ENCODE measurements at regions not wholly inside any gene's neighbourhood (a gene's known extent, or its start where the extent isn't known, plus 50 kb on each side); places are given as distances from the start of the nearest gene placed in this dataset.

GRCh38 chr10:33627611-33628010 lies 293.1 kb upstream of the NRP1 start:
- TF ChIP-seq CTCF (IDR thresholded peaks at IDR 0.05; ENCODE audit: extremely low read depth, low read depth, low read length), result no peak
- Histone ChIP-seq H3K4me2 (ENCODE audit: insufficient read depth, low read length) (no peak overlapping the region), H3K79me2 (ENCODE audit: insufficient read depth, low read length) (no peaks in the 10 kb centered on the region), H4K20me1 (ENCODE audit: insufficient read depth, low read length) (no peaks in the 10 kb centered on the region), H3K27ac (ENCODE audit: low read depth, low read length) (no peak overlapping the region), H3K27me3 (ENCODE audit: insufficient read depth, low read length) (peaks cover 12% of the 10 kb centered on the region), H3K4me1 (ENCODE audit: insufficient read depth, low read length) (no peaks in the 10 kb centered on the region), H3K4me3 (ENCODE audit: insufficient read depth, low read length) (no peak overlapping the region), H3K9me3 (ENCODE audit: low read depth, low read length) (no peaks in the 10 kb centered on the region), H2AFZ (ENCODE audit: low read length) (no peak overlapping the region), H3K36me3 (ENCODE audit: insufficient read depth, low read length) (no peaks in the 10 kb centered on the region)
- no peak for DNase-seq (ENCODE audit: insufficient read length, low spot score, missing footprints)

GRCh38 chr10:33626798-33627466 lies 292.5 kb upstream of the NRP1 start:
- DNase-seq (ENCODE audit: insufficient read length, low spot score, missing footprints), result no peak
- H3K4me2 ChIP-seq (ENCODE audit: insufficient read depth, low read length), result no peak overlapping the region
- no peaks in the 10 kb centered on the region for H3K4me1 ChIP-seq (ENCODE audit: insufficient read depth, low read length)
- H3K4me3 ChIP-seq (ENCODE audit: insufficient read depth, low read length), result no peak overlapping the region
- H2AFZ ChIP-seq (ENCODE audit: low read length), result no peak overlapping the region
- H3K36me3 ChIP-seq (ENCODE audit: insufficient read depth, low read length), result no peaks in the 10 kb centered on the region
- H3K27ac ChIP-seq (ENCODE audit: low read depth, low read length), result no peak overlapping the region
- H3K27me3 ChIP-seq (ENCODE audit: insufficient read depth, low read length), result peaks cover 12% of the 10 kb centered on the region
- no peak for TF ChIP-seq CTCF (IDR thresholded peaks at IDR 0.05; ENCODE audit: extremely low read depth, low read depth, low read length)
- H4K20me1 ChIP-seq (ENCODE audit: insufficient read depth, low read length), result no peaks in the 10 kb centered on the region
- H3K9me3 ChIP-seq (ENCODE audit: low read depth, low read length), result no peaks in the 10 kb centered on the region
- H3K79me2 ChIP-seq (ENCODE audit: insufficient read depth, low read length), result no peaks in the 10 kb centered on the region

GRCh38 chr10:33623669-33624068 lies 289.2 kb upstream of the NRP1 start:
- Histone ChIP-seq H3K4me1 (ENCODE audit: insufficient read depth, low read length) (no peaks in the 10 kb centered on the region), H3K36me3 (ENCODE audit: insufficient read depth, low read length) (no peaks in the 10 kb centered on the region), H3K27me3 (ENCODE audit: insufficient read depth, low read length) (peaks cover 4% of the 10 kb centered on the region), H3K4me2 (ENCODE audit: insufficient read depth, low read length) (no peak overlapping the region), H2AFZ (ENCODE audit: low read length) (no peak overlapping the region), H4K20me1 (ENCODE audit: insufficient read depth, low read length) (no peaks in the 10 kb centered on the region), H3K27ac (ENCODE audit: low read depth, low read length) (no peak overlapping the region), H3K9me3 (ENCODE audit: low read depth, low read length) (no peaks in the 10 kb centered on the region), H3K4me3 (ENCODE audit: insufficient read depth, low read length) (no peak overlapping the region), H3K79me2 (ENCODE audit: insufficient read depth, low read length) (no peaks in the 10 kb centered on the region)
- DNase-seq (ENCODE audit: insufficient read length, low spot score, missing footprints), result no peak
- no peak for TF ChIP-seq CTCF (IDR thresholded peaks at IDR 0.05; ENCODE audit: extremely low read depth, low read depth, low read length)

- H3K9me3 ChIP-seq (ENCODE audit: low read depth, low read length), result no peaks in the 10 kb centered on the region
- TF ChIP-seq CTCF (IDR thresholded peaks at IDR 0.05; ENCODE audit: extremely low read depth, low read depth, low read length), result no peak
- H4K20me1 ChIP-seq (ENCODE audit: insufficient read depth, low read length), result no peaks in the 10 kb centered on the region
- H3K27me3 ChIP-seq (ENCODE audit: insufficient read depth, low read length), result no peaks in the 10 kb centered on the region
- DNase-seq (ENCODE audit: insufficient read length, low spot score, missing footprints), result no peak
- H3K4me3 ChIP-seq (ENCODE audit: insufficient read depth, low read length), result no peak overlapping the region
- H3K4me1 ChIP-seq (ENCODE audit: insufficient read depth, low read length), result no peaks in the 10 kb centered on the region
- H3K4me2 ChIP-seq (ENCODE audit: insufficient read depth, low read length), result no peak overlapping the region
- no peak overlapping the region for H2AFZ ChIP-seq (ENCODE audit: low read length)
- H3K79me2 ChIP-seq (ENCODE audit: insufficient read depth, low read length), result no peaks in the 10 kb centered on the region
- no peaks in the 10 kb centered on the region for H3K36me3 ChIP-seq (ENCODE audit: insufficient read depth, low read length)
- H3K27ac ChIP-seq (ENCODE audit: low read depth, low read length), result no peak overlapping the region
Observed at GRCh38 chr10:33621101-33621500, 286.6 kb upstream of the NRP1 start.

Measured in osteoblast (primary cell).